ENCODE measurements at regions not wholly inside any gene's neighbourhood (a gene's known extent, or its start where the extent isn't known, plus 50 kb on each side); places are given as distances from the start of the nearest gene placed in this dataset.

DNA sequence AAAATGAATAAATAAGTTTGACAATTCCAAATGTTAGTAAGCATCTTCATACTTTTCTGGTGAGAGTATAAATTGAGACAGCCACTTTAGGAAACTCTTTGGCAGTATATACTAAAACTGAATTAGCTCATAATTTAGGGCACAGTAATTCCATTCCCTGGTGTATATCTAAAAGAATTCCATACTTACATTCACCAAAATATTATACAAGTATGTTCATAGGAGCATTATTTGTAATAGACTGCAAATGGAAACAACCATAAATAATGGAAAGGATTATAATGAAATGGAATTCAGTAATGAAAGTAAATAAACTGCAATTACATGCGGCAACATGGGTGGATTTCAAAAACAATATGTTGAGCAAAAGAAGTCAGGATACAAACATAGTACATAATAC is 315.8 kb upstream of the LRRC4C start:
- 79 to 93% methylated on average over 1 of the region's 1 CpG for WGBS, 2 donors
- DNase-seq (no peak), ATAC-seq (no peak)
- Histone ChIP-seq H3K27me3 (no peaks in the 10 kb centered on the region), H3K27ac (no peak overlapping the region), H3K4me3 (no peak overlapping the region), H3K36me3 (replicated peaks in 1 of 2; ENCODE audit: insufficient read depth in 1 of 2, low read depth in 2 of 2) (no peaks in the 10 kb centered on the region), H3K9me3 (no peaks in the 10 kb centered on the region), H3K4me1 (no peaks in the 10 kb centered on the region)
- intact Hi-C loops (cut with DNase I): no loop called here
- TF ChIP-seq, protein P1, sequence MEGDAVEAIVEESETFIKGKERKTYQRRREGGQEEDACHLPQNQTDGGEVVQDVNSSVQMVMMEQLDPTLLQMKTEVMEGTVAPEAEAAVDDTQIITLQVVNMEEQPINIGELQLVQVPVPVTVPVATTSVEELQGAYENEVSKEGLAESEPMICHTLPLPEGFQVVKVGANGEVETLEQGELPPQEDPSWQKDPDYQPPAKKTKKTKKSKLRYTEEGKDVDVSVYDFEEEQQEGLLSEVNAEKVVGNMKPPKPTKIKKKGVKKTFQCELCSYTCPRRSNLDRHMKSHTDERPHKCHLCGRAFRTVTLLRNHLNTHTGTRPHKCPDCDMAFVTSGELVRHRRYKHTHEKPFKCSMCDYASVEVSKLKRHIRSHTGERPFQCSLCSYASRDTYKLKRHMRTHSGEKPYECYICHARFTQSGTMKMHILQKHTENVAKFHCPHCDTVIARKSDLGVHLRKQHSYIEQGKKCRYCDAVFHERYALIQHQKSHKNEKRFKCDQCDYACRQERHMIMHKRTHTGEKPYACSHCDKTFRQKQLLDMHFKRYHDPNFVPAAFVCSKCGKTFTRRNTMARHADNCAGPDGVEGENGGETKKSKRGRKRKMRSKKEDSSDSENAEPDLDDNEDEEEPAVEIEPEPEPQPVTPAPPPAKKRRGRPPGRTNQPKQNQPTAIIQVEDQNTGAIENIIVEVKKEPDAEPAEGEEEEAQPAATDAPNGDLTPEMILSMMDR (IDR thresholded peaks at IDR 0.05): no peak
- TF ChIP-seq POLR2A (IDR thresholded peaks at IDR 0.05): no peak

DNA sequence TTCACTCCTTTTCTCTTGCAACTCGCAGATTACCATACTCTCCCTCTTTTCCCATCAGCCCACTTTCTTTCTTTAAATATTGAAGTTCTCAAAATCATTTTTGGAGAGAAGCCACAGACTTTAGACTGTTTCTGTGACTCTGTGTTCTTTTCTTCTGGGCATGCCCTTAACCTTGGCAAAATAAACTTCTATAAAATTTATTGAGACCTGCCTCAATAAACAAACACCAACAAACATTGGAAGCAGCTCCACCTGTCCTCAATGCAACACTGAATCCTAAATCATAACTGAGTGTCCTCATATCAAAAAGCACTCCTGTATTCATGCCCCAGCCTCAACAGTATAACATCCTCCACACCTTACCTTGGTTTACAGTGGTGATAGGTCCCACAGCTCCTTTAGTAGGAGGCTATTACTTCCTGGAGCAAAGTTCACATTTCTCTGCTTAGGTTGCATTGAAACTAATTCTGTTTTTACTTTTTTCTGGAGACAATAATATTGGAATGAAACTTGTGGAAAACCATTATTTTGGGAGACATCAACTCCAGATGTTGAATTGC is 320.0 kb upstream of the LRRC4C start:
- H3K27ac ChIP-seq: no peak overlapping the region
- intact Hi-C loops (cut with DNase I): no loop called here
- no peak for DNase-seq

DNA sequence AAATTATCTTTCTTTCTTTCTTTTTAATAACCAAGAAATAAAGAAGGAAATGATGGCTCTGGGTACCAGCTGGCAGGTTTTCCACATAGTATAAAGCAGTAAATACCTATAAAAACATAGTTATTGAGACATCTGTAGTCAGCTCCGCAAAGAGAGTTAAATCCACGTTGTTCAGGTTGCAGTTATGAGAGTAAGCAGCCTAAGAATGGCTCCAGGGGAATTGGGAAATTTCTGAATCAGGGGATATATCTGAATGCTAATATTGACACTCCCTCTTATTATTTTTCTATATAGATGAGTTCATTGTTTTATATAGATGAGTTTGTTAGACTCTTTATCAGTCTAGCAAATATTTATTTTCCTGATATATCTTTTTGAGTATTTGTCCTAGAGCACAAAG is 322.0 kb upstream of the LRRC4C start:
- Histone ChIP-seq H3K27me3 (no peaks in the 10 kb centered on the region), H3K36me3 (replicated peaks in 1 of 2; ENCODE audit: insufficient read depth in 1 of 2, low read depth in 2 of 2) (no peaks in the 10 kb centered on the region), H3K4me3 (no peak overlapping the region), H3K27ac (no peak overlapping the region), H3K9me3 (no peaks in the 10 kb centered on the region), H3K4me1 (no peaks in the 10 kb centered on the region)
- ATAC-seq (no peak), DNase-seq (no peak)
- WGBS, 2 donors: 34 to 47% methylated on average over 2 of the region's 2 CpGs
- TF ChIP-seq, protein P1 (IDR thresholded peaks at IDR 0.05): no peak
- TF ChIP-seq POLR2A (IDR thresholded peaks at IDR 0.05): no peak
- intact Hi-C loops (cut with DNase I): no loop called here

More for the DNA sequence above, 320.0 kb upstream of the LRRC4C start:
- WGBS, 2 donors: 25 to 43% methylated on average over 1 of the region's 1 CpG
- Histone ChIP-seq H3K4me1 (no peaks in the 10 kb centered on the region), H3K27me3 (no peaks in the 10 kb centered on the region), H3K4me3 (no peak overlapping the region), H3K36me3 (replicated peaks in 1 of 2; ENCODE audit: insufficient read depth in 1 of 2, low read depth in 2 of 2) (no peaks in the 10 kb centered on the region), H3K9me3 (no peaks in the 10 kb centered on the region)
- ATAC-seq: no peak
- TF ChIP-seq, protein P1 (IDR thresholded peaks at IDR 0.05): no peak
- no peak for TF ChIP-seq POLR2A (IDR thresholded peaks at IDR 0.05)

DNA sequence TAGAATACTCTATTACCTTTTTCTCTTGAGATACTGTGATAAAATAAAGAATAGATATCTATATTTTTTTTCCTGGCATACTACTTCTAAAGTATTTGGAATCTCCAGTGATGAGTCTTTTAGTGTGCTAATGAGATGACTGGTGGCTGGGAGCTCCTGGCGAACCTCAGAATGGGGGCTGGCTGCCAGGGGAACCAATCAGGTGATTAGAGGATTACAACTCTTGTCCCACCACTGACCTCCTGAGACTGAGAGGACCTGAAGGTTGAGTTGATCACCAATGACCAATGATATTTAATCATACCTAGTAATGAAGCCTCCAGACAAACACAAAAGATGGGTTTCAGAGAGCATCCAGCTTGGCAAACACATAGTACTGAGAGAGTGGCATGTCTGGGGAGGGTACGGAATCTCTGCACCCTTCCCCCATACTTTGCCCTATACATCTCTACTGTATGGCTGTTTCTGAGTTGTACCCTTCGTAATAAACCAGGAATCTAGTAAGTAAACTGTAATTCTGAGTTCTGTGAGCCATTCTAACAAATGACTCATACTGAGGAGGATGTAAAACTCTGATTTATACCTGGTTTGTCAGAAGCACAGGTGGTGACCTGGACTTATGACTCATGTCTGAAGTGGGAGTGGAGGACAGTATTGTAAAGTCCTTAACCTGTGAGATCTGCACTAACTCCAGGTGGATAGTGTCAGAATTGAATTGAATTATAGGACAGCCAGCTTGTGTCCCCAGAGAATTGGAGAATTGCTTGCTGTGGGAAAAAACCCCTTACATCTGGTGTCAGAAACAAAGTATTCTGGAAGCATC is 325.3 kb upstream of the LRRC4C start:
- Histone ChIP-seq H3K27me3 (no peaks in the 10 kb centered on the region), H3K27ac (no peak overlapping the region), H3K36me3 (replicated peaks in 1 of 2; ENCODE audit: insufficient read depth in 1 of 2, low read depth in 2 of 2) (no peaks in the 10 kb centered on the region), H3K4me3 (no peak overlapping the region), H3K4me1 (no peaks in the 10 kb centered on the region), H3K9me3 (no peaks in the 10 kb centered on the region)
- 48 to 53% methylated on average over 3 of the region's 3 CpGs for WGBS, 2 donors
- TF ChIP-seq, protein P1 (IDR thresholded peaks at IDR 0.05): no peak
- ATAC-seq (no peak), DNase-seq (no peak)
- intact Hi-C loops (cut with DNase I): no loop called here

GRCh38 chr11:41786087-41786486 is 326.6 kb upstream of the LRRC4C start:
- TF ChIP-seq, protein P1 (IDR thresholded peaks at IDR 0.05): no peak
- TF ChIP-seq POLR2A (IDR thresholded peaks at IDR 0.05): no peak
- DNase-seq (no peak), ATAC-seq (no peak)
- Histone ChIP-seq H3K27ac (no peak overlapping the region), H3K36me3 (replicated peaks in 1 of 2; ENCODE audit: insufficient read depth in 1 of 2, low read depth in 2 of 2) (no peaks in the 10 kb centered on the region), H3K9me3 (peaks cover 0 to 7% (median 0%) of the 10 kb centered on the region in 3 donors), H3K27me3 (no peaks in the 10 kb centered on the region), H3K4me1 (no peaks in the 10 kb centered on the region), H3K4me3 (no peak overlapping the region)
- intact Hi-C loops (cut with DNase I): no loop called here
- 14 to 19% methylated on average over 1 of the region's 1 CpG for WGBS, 2 donors
